H1 (cell line): ENCODE measurements at regions not wholly inside any gene's neighbourhood (a gene's known extent, or its start where the extent isn't known, plus 50 kb on each side); places are given as distances from the start of the nearest gene placed in this dataset.

ENCODE experiments used
- CTCF ChIA-PET: fragments of 300-600 bp; sonication (Branson Sonifier 250); formaldehyde crosslinking; loops from one replicate; lab custom pipeline; 2021; ENCODE audit not compliant: partially characterized antibody; lab: Charles Lee
- POLR2A ChIA-PET: fragments of 300-600 bp; sonication (Branson Sonifier 250); formaldehyde crosslinking; loops from one replicate; lab custom pipeline; 2021; ENCODE audit warnings: inconsistent platforms; ENCODE audit not compliant: partially characterized antibody; lab: Charles Lee
- DNase-seq, 2 experiments: peaks; one replicate each; pipeline versions ENCODE4 v3.0.0 to v3.0.0-alpha.2; 2010 to 2022; ENCODE audit warnings: low spot score in 2 of 2, low read depth in 1 of 2, mixed read lengths in 1 of 2
- FAIRE-seq: peaks from 2 replicates; lab custom pipeline; 2011; peaks lifted over from hg19 to GRCh38; lab: Jason Lieb, UNC
- H2AFZ ChIP-seq: 2 replicates; pipeline ENCODE4 v1.8.1; 2012; ENCODE audit warnings: low read length, inconsistent platforms
- H2AK5ac ChIP-seq: 2 replicates; pipeline ENCODE4 v1.6.1; 2013; ENCODE audit warnings: low read depth, low read length
- H2BK120ac ChIP-seq: replicated peaks from 2 replicates; pipeline ENCODE3; 2013; ENCODE audit warnings: low read depth, low read length, inconsistent platforms
- H2BK12ac ChIP-seq: 2 replicates; pipeline ENCODE4 v1.6.1; 2013; ENCODE audit warnings: low read depth, low read length
- H2BK15ac ChIP-seq: 2 replicates; pipeline ENCODE4 v1.6.1; 2013; ENCODE audit warnings: low read length
- H2BK20ac ChIP-seq: 2 replicates; pipeline ENCODE4 v1.6.1; 2013; ENCODE audit warnings: low read length
- H2BK5ac ChIP-seq: 2 replicates; pipeline ENCODE4 v1.6.1; 2013; ENCODE audit warnings: low read depth, low read length
- H3K14ac ChIP-seq: 2 replicates; pipeline ENCODE4 v1.6.1; 2013; ENCODE audit warnings: inconsistent platforms; ENCODE audit not compliant: insufficient read length
- H3K18ac ChIP-seq: 2 replicates; pipeline ENCODE4 v1.6.1; 2013; ENCODE audit warnings: low read length; ENCODE audit errors: extremely low read depth
- H3K23ac ChIP-seq: 2 replicates; pipeline ENCODE4 v1.6.1; 2013; ENCODE audit warnings: inconsistent platforms; ENCODE audit not compliant: insufficient read length
- H3K23me2 ChIP-seq: 2 replicates; pipeline ENCODE4 v1.6.1; 2013; ENCODE audit warnings: low read depth, low read length
- H3K27ac ChIP-seq: 2 replicates; pipeline ENCODE4 v1.6.1; 2011; ENCODE audit warnings: low read depth, low read length, inconsistent platforms
- H3K27me3 ChIP-seq, 4 experiments: replicated peaks in 1 of 4; 1 replicate in 1 of 4; 2 replicates in 3 of 4; pipeline versions ENCODE4 v1.6.1 to v1.8.1; 2011 to 2013; ENCODE audit warnings: low read length in 3 of 4, mild to moderate bottlenecking in 3 of 4, inconsistent platforms in 2 of 4, mixed read lengths in 2 of 4, moderate library complexity in 1 of 4; ENCODE audit not compliant: control insufficient read depth in 3 of 4, insufficient read depth in 3 of 4; ENCODE audit errors: extremely low read depth in 1 of 4
- H3K36me3 ChIP-seq, 4 experiments: 2 replicates each; pipeline versions ENCODE4 v1.6.1 to v1.8.1; 2011 to 2013; ENCODE audit warnings: mild to moderate bottlenecking in 4 of 4, low read length in 3 of 4, moderate library complexity in 2 of 4, control low read depth in 1 of 4, inconsistent platforms in 1 of 4; ENCODE audit not compliant: insufficient read depth in 4 of 4, control insufficient read depth in 2 of 4
- H3K4ac ChIP-seq: replicated peaks from 2 replicates; pipeline ENCODE3; 2013; ENCODE audit warnings: low read length, low read depth, mixed read lengths, inconsistent platforms; ENCODE audit not compliant: insufficient read length
- H3K4me1 ChIP-seq, 4 experiments: replicated peaks in 1 of 4; 1 replicate in 1 of 4; 2 replicates in 3 of 4; pipeline versions ENCODE4 v1.6.1 to v1.8.1; 2011 to 2013; ENCODE audit warnings: low read length in 3 of 4, inconsistent platforms in 2 of 4, mixed read lengths in 1 of 4; ENCODE audit not compliant: insufficient read depth in 4 of 4, control insufficient read depth in 3 of 4
- H3K4me2 ChIP-seq, 2 experiments: 2 replicates each; pipeline versions ENCODE4 v1.6.1 to v1.8.1; 2011 to 2013; ENCODE audit warnings: low read depth in 2 of 2, low read length in 2 of 2, control low read depth in 1 of 2, inconsistent platforms in 1 of 2, mild to moderate bottlenecking in 1 of 2; ENCODE audit not compliant: insufficient read depth in 1 of 2
- H3K4me3 ChIP-seq, 4 experiments: fragments of 200-600, 300-600 bp in 1 of 4; sonication (generic), shearing (Covaris generic), sonication (Bioruptor Twin) in 1 of 4; 2 replicates each; pipeline versions ENCODE4 v1.5.1 to v1.8.1; 2011 to 2016; ENCODE audit warnings: low read length in 4 of 4, low read depth in 3 of 4, control low read depth in 2 of 4, inconsistent platforms in 2 of 4, mild to moderate bottlenecking in 2 of 4, mixed read lengths in 1 of 4, moderate library complexity in 1 of 4; ENCODE audit not compliant: insufficient read depth in 2 of 4; ENCODE audit errors: extremely low read depth in 1 of 4
- H3K56ac ChIP-seq: replicated peaks from 2 replicates; pipeline ENCODE3; 2013; ENCODE audit warnings: low read depth, mild to moderate bottlenecking, mixed read lengths, low read length, inconsistent platforms; ENCODE audit not compliant: insufficient read length
- H3K79me1 ChIP-seq: 2 replicates; pipeline ENCODE4 v1.6.1; 2013; ENCODE audit warnings: low read depth, low read length, control low read depth
- H3K79me2 ChIP-seq, 2 experiments: 2 replicates each; pipeline versions ENCODE4 v1.6.1 to v1.8.1; 2012 to 2013; ENCODE audit warnings: low read length in 2 of 2, mild to moderate bottlenecking in 2 of 2, inconsistent platforms in 1 of 2; ENCODE audit not compliant: insufficient read depth in 2 of 2, control insufficient read depth in 1 of 2
- H3K9ac ChIP-seq, 4 experiments: replicated peaks in 1 of 4; 1 replicate in 1 of 4; 2 replicates in 3 of 4; pipeline versions ENCODE4 v1.6.1 to v1.8.1; 2011 to 2013; ENCODE audit warnings: low read depth in 3 of 4, low read length in 3 of 4, control low read depth in 2 of 4, mild to moderate bottlenecking in 2 of 4, moderate library complexity in 2 of 4, inconsistent platforms in 1 of 4; ENCODE audit errors: extremely low read depth in 1 of 4
- H3K9me3 ChIP-seq, 2 experiments: 2 replicates each; pipeline versions ENCODE4 v1.6.1 to v1.8.1; 2012 to 2013; ENCODE audit warnings: mild to moderate bottlenecking in 2 of 2, moderate library complexity in 2 of 2, control low read depth in 1 of 2, inconsistent platforms in 1 of 2, low read depth in 1 of 2, low read length in 1 of 2, mixed read lengths in 1 of 2; ENCODE audit not compliant: insufficient read depth in 2 of 2
- H4K20me1 ChIP-seq, 2 experiments: replicated peaks in 1 of 2; 2 replicates each; pipeline versions ENCODE3 to v1.8.1; 2011 to 2013; ENCODE audit warnings: inconsistent platforms in 2 of 2, low read length in 2 of 2, mild to moderate bottlenecking in 1 of 2; ENCODE audit not compliant: insufficient read depth in 2 of 2, control insufficient read depth in 1 of 2
- H4K5ac ChIP-seq: 2 replicates; pipeline ENCODE4 v1.6.1; 2013; ENCODE audit warnings: low read length, low read depth, mixed read lengths, inconsistent platforms; ENCODE audit not compliant: insufficient read length
- H4K8ac ChIP-seq: 2 replicates; pipeline ENCODE4 v1.8.0; 2013; ENCODE audit warnings: mild to moderate bottlenecking, moderate library complexity, low read length, inconsistent platforms; ENCODE audit not compliant: insufficient read depth; ENCODE audit errors: extremely low read depth
- H4K91ac ChIP-seq: replicated peaks from 2 replicates; pipeline ENCODE3; 2013; ENCODE audit warnings: low read length, mixed read lengths, inconsistent platforms; ENCODE audit not compliant: insufficient read length
- CHD1 ChIP-seq: IDR thresholded peaks from 2 replicates; pipeline ENCODE4 v1.6.1; 2012; ENCODE audit warnings: low read depth, low read length, improper control_type of control experiment
- EZH2 ChIP-seq: fragments of 200-600 bp; sonication (generic); IDR thresholded peaks from 2 replicates; pipeline ENCODE4 v1.7.1; 2012; ENCODE audit warnings: low read depth, mild to moderate bottlenecking, moderate library complexity, low read length, inconsistent platforms; ENCODE audit not compliant: severe bottlenecking
- KDM1A ChIP-seq: fragments of 200-600, 300-600 bp; sonication (generic); IDR thresholded peaks from 2 replicates; pipeline ENCODE4 v1.7.1; 2016; ENCODE audit warnings: mild to moderate bottlenecking, low read length, borderline replicate concordance
- KDM4A ChIP-seq: IDR thresholded peaks from one replicate; pipeline ENCODE4 v1.7.1; 2012; ENCODE audit warnings: low read depth, mild to moderate bottlenecking, moderate library complexity, low read length, inconsistent platforms; ENCODE audit not compliant: severe bottlenecking
- SIRT6 ChIP-seq: IDR thresholded peaks from one replicate; pipeline ENCODE4 v1.7.1; 2012; ENCODE audit warnings: low read length, inconsistent platforms
- SIX5 ChIP-seq: IDR thresholded peaks from 2 replicates; pipeline ENCODE4 v1.6.1; 2011; ENCODE audit warnings: mild to moderate bottlenecking, low read depth, low read length
- WGBS, 2 experiments: shearing (Covaris generic) in 1 of 2; methylation state at CpG; one replicate each; pipeline versions ENCODE4 v1.1.6 to v1.1.7; 2013 to 2015; ENCODE audit warnings: low lambda C conversion rate in 2 of 2, mixed read lengths in 2 of 2, inconsistent platforms in 1 of 2, low coverage in 1 of 2, missing lambda C conversion rate in 1 of 2; ENCODE audit not compliant: insufficient replicate concordance in 2 of 2, insufficient coverage in 1 of 2, insufficient read length in 1 of 2; ENCODE audit errors: extremely low coverage in 1 of 2, missing lambda C conversion rate in 1 of 2; 5-methylcytosine and 5-hydroxymethylcytosine counted together
- TF ChIP-seq, protein P1 (sequence below): IDR thresholded peaks from 2 replicates; pipeline ENCODE4 v1.6.1; 2012; ENCODE audit warnings: inconsistent platforms
- TF ChIP-seq, protein P2 (sequence below): IDR thresholded peaks from 2 replicates; pipeline ENCODE4 v1.6.1; 2011; ENCODE audit warnings: low read length, improper control_type of control experiment

DNA sequence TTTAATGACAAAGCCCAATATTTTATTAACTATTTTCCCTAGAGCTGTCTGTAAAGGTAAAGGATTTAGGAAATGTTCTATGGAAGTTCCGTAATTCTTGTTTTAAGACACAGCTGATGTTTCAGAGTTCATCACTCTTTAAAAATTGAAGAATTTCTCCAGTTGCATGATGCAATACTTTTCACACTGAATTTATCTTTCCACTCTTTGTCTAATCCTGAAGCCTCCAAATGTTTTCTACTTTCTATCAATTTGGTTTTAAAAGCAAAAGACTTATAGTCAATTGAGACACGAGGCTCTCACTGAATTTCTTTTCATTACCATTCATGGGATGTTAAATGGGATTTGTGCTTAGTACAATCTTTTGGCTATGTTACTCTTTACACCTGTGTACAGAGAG, 223.2 kb downstream of the TDRD15 start:
- Histone ChIP-seq H3K4ac (no peak overlapping the region), H4K91ac (no peak overlapping the region), H3K4me2 (no peak overlapping the region), H3K56ac (no peak overlapping the region), H3K14ac (no peak overlapping the region), H4K5ac (no peak overlapping the region), H3K4me1 (no peaks in the 10 kb centered on the region), H3K23me2 (no peaks in the 10 kb centered on the region), H3K36me3 (no peaks in the 10 kb centered on the region), H2BK5ac (no peak overlapping the region), H2AK5ac (no peak overlapping the region), H3K79me1 (no peaks in the 10 kb centered on the region), H3K18ac (no peak overlapping the region), H3K23ac (no peak overlapping the region), H2AFZ (no peak overlapping the region), H3K27me3 (no peaks in the 10 kb centered on the region), H3K79me2 (no peaks in the 10 kb centered on the region), H2BK120ac (no peak overlapping the region), H3K9ac (no peak overlapping the region), H3K27ac (no peak overlapping the region), H2BK15ac (no peak overlapping the region), H4K8ac (no peak overlapping the region), H2BK12ac (no peak overlapping the region), H3K9me3 (no peaks in the 10 kb centered on the region), H3K4me3 (no peak overlapping the region), H4K20me1 (no peaks in the 10 kb centered on the region), H2BK20ac (no peak overlapping the region)
- FAIRE-seq (no peak), DNase-seq (no peak)
- ChIA-PET POLR2A (no interaction called here), CTCF (no interaction called here)
- WGBS, 2 experiments = 93% methylated on average over 2 of the region's 2 CpGs; no CpG with 5 or more reads in 1 of the 2 experiments
- TF ChIP-seq SIRT6 (no peak), SIX5 (no peak), KDM1A (no peak), KDM4A (no peak), CHD1 (no peak), EZH2 (no peak)
- TF ChIP-seq, protein P1, sequence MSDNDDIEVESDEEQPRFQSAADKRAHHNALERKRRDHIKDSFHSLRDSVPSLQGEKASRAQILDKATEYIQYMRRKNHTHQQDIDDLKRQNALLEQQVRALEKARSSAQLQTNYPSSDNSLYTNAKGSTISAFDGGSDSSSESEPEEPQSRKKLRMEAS = no peak
- TF ChIP-seq, protein P2, sequence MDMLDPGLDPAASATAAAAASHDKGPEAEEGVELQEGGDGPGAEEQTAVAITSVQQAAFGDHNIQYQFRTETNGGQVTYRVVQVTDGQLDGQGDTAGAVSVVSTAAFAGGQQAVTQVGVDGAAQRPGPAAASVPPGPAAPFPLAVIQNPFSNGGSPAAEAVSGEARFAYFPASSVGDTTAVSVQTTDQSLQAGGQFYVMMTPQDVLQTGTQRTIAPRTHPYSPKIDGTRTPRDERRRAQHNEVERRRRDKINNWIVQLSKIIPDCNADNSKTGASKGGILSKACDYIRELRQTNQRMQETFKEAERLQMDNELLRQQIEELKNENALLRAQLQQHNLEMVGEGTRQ = no peak
